K562 (cell line): ENCODE measurements at regions not wholly inside any gene's neighbourhood (a gene's known extent, or its start where the extent isn't known, plus 50 kb on each side); places are given as distances from the start of the nearest gene placed in this dataset.

Source experiments
- ATF3 ChIP-seq, 2 experiments: fragments of 450-650 bp in 1 of 2; sonication (generic) in 1 of 2; formaldehyde crosslinking in 1 of 2; IDR thresholded peaks in 1 of 2; conservative IDR thresholded peaks in 1 of 2; 2 replicates each; pipeline versions ENCODE4 v1.6.1 to v1.8.1; 2016 to 2023; ENCODE audit warnings: mild to moderate bottlenecking in 2 of 2, moderate library complexity in 2 of 2, inconsistent platforms in 1 of 2, missing genetic modification reagents in 1 of 2
- CHD1 ChIP-seq: fragments of 200-600 bp; sonication (generic); IDR thresholded peaks from one replicate; pipeline ENCODE4 v1.6.1; 2012; ENCODE audit warnings: mild to moderate bottlenecking, moderate library complexity, low read length, inconsistent platforms
- CSDE1 ChIP-seq, 2 experiments: fragments of 450-650 bp; IDR thresholded peaks; 2 replicates each; pipeline ENCODE4 v1.6.1; 2016; ENCODE audit warnings: mild to moderate bottlenecking in 1 of 2
- GABPA ChIP-seq: fragments of 200-800 bp; sonication (Bioruptor generic); conservative IDR thresholded peaks from 2 replicates; pipeline ENCODE4 v1.6.1; 2016; ENCODE audit warnings: low read depth, missing genetic modification characterization, missing compliant biosample characterization
- HNRNPH1 ChIP-seq: fragments of 200-400 bp; formaldehyde crosslinking; optimal IDR thresholded peaks from 2 replicates; pipeline ENCODE3; 2017; ENCODE audit warnings: low read depth, mild to moderate bottlenecking, low read length, moderate library complexity
- POLR2A ChIP-seq: fragments of 450-650 bp; conservative IDR thresholded peaks from 2 replicates; pipeline ENCODE4 v1.6.1; 2016
- RAD21 ChIP-seq, 2 experiments: fragments of 250-450 bp in 1 of 2; fragments of 450-650 bp in 1 of 2; sonication (Bioruptor Pico) in 1 of 2; formaldehyde crosslinking in 1 of 2; IDR thresholded peaks in 1 of 2; conservative IDR thresholded peaks in 1 of 2; 2 replicates each; pipeline versions ENCODE4 v1.4.0 to v1.8.0; 2020 to 2022; ENCODE audit warnings: mild to moderate bottlenecking in 2 of 2, moderate library complexity in 1 of 2
- RNF2 ChIP-seq: sonication (generic); IDR thresholded peaks from 2 replicates; pipeline ENCODE4 v1.6.1; 2016
- SMARCB1 ChIP-seq: IDR thresholded peaks from 2 replicates; pipeline ENCODE4 v1.6.1; 2011; ENCODE audit warnings: improper control_type of control experiment, low read depth; ENCODE audit not compliant: insufficient read length
- SRF ChIP-seq, 2 experiments: fragments of 250-450, 450-650 bp in 1 of 2; sonication (Bioruptor Pico) in 1 of 2; sonication (generic) in 1 of 2; formaldehyde crosslinking; IDR thresholded peaks; 2 replicates each; pipeline versions ENCODE4 v1.5.0 to v1.5.1; 2020 to 2022; ENCODE audit warnings: mild to moderate bottlenecking in 1 of 2, missing genetic modification reagents in 1 of 2
- ZHX1 ChIP-seq: fragments of 150-350 bp; conservative IDR thresholded peaks from 2 replicates; pipeline ENCODE4 v1.6.1; 2014; ENCODE audit warnings: low read length
- ZNF318 ChIP-seq, 2 experiments: fragments of 450-650 bp; IDR thresholded peaks; 2 replicates each; pipeline ENCODE4 v1.6.1; 2016; ENCODE audit warnings: mild to moderate bottlenecking in 2 of 2, borderline replicate concordance in 1 of 2, low read depth in 1 of 2, moderate library complexity in 1 of 2
- ZNF830 ChIP-seq: fragments of 250-450 bp; sonication (Bioruptor Pico); IDR thresholded peaks from 2 replicates; pipeline ENCODE4 v1.5.0; 2021; ENCODE audit warnings: mild to moderate bottlenecking

DNA sequence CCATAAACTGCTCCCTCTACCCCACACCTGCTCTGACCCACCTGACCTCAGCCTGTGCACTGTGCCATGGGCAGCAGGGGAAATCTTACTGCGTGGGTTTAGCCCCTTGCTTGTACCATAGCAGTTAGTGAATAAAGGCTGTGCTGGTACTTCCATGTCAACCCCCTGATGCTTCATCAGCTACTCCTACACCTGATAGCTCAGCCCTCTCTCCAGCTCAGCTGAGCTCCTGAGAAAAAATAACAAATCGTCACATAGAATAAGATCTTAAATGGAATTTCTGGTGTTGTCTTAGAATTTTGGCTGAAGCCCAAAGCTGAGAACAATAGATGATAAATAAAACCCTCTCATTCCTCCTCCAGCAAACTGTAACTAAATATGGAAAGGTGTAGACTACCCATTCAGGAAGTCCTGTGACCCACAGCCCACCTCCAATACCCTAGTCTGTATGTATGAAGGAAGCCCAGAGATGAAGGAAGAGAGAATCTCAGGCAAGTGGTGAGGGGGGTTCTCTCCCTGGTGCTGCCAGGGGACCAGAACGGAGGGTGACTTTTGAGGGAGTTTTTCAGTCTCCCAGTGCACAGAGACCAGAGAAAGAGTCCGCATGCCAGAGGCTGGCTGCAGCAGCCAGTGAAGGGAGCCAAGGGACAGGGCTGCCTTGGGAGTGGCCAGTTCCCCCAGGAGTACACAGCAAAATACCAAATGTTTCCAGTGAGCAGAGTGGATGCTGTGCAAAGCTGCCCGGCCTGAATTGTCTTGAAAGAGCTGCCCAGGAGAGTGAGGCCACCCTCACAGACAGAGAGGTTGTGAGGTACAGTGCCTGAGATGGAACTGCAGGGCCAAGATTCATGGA lies 227.3 kb downstream of the QDPR start:
- no peak for TF ChIP-seq GABPA (tag)
- no peak for TF ChIP-seq POLR2A
- TF ChIP-seq RNF2, result no peak
- TF ChIP-seq ZHX1, result no peak
- no peak for TF ChIP-seq HNRNPH1
- no peak for TF ChIP-seq ZNF830 (CRISPR knock-in tag)
- no peak for TF ChIP-seq SMARCB1
- no peak for TF ChIP-seq CSDE1 (IDR thresholded peaks at IDR 0.05)
- no peak for TF ChIP-seq ATF3 (IDR thresholded peaks at IDR 0.05)
- TF ChIP-seq ATF3 (CRISPR knock-in tag; conservative IDR thresholded peaks at IDR 0.05), result no peak
- TF ChIP-seq RAD21 (CRISPR knock-in tag; conservative IDR thresholded peaks at IDR 0.05 in 1 of 2, IDR thresholded peaks at IDR 0.05 in 1 of 2), result no peak
- no peak for TF ChIP-seq CHD1
- no peak for TF ChIP-seq ZNF318 (IDR thresholded peaks at IDR 0.05; ENCODE audit: borderline replicate concordance in 1 of 2, low read depth in 1 of 2)
- no peak for TF ChIP-seq SRF (CRISPR knock-in tag; IDR thresholded peaks at IDR 0.05)
